ENCODE measurements at regions not wholly inside any gene's neighbourhood (a gene's known extent, or its start where the extent isn't known, plus 50 kb on each side); places are given as distances from the start of the nearest gene placed in this dataset.

DNA sequence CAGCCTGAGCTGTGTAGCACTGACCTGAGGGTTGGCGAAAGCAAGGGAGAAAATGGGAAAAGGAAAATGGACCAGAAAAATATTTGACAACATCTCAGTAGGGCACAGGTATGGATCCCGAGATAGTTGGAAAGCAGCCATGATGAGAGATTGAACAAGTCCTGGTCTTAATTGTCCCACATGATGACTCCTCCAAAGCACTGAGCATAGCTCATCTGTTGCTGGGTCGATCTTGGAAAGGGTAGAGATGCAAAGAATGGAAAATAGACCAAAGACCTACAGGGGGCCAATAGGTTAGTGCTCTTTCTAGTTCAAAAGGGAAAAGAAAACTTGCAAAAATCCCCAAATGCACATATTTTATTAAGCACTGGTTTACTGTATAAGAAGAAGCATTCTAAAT is 251.9 kb downstream of the SEC23A start:
- Histone ChIP-seq H3K27me3 (ENCODE audit: control insufficient read depth, insufficient read depth, low read length, poor library complexity, severe bottlenecking) (no peaks in the 10 kb centered on the region), H3K4me1 (ENCODE audit: control insufficient read depth, insufficient read depth, low read length) (no peaks in the 10 kb centered on the region), H3K27ac (ENCODE audit: insufficient read depth, low read depth, low read length, poor library complexity, severe bottlenecking) (no peak overlapping the region), H3K9me3 (ENCODE audit: control insufficient read depth, low read length) (no peaks in the 10 kb centered on the region), H3K4me3 (ENCODE audit: insufficient read depth, low read depth, low read length) (no peak overlapping the region), H3K36me3 (ENCODE audit: control insufficient read depth, insufficient read depth, low read length) (no peaks in the 10 kb centered on the region)
- WGBS, 2 experiments, result 94 to 100% methylated on average over 3 of the region's 3 CpGs

DNA sequence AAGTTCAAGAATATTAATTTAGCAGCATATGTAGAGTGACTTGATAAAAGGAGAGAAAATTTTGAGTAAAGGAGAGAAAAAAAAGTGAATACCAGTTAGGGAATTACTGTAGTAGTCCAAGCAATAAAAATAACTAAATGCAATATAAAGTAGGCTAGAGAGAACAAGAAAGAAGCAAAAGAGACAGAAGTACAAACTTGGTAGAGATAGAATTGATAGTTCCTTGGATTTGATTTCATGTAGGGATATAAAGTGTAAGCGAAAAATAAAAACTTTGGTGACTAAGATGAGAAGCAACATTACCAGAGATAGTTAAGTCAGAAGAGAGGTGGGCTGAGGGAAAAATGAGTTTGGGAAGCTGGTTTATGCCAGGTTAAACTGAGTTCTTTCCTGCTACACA is 252.4 kb downstream of the SEC23A start:
- Histone ChIP-seq H3K4me1 (ENCODE audit: control insufficient read depth, insufficient read depth, low read length) (no peaks in the 10 kb centered on the region), H3K9me3 (ENCODE audit: control insufficient read depth, low read length) (no peaks in the 10 kb centered on the region), H3K27me3 (ENCODE audit: control insufficient read depth, insufficient read depth, low read length, poor library complexity, severe bottlenecking) (no peaks in the 10 kb centered on the region), H3K36me3 (ENCODE audit: control insufficient read depth, insufficient read depth, low read length) (no peaks in the 10 kb centered on the region), H3K27ac (ENCODE audit: insufficient read depth, low read depth, low read length, poor library complexity, severe bottlenecking) (no peak overlapping the region), H3K4me3 (ENCODE audit: insufficient read depth, low read depth, low read length) (no peak overlapping the region)
- 92 to 100% methylated on average over 1 of the region's 1 CpG for WGBS, 2 experiments

DNA sequence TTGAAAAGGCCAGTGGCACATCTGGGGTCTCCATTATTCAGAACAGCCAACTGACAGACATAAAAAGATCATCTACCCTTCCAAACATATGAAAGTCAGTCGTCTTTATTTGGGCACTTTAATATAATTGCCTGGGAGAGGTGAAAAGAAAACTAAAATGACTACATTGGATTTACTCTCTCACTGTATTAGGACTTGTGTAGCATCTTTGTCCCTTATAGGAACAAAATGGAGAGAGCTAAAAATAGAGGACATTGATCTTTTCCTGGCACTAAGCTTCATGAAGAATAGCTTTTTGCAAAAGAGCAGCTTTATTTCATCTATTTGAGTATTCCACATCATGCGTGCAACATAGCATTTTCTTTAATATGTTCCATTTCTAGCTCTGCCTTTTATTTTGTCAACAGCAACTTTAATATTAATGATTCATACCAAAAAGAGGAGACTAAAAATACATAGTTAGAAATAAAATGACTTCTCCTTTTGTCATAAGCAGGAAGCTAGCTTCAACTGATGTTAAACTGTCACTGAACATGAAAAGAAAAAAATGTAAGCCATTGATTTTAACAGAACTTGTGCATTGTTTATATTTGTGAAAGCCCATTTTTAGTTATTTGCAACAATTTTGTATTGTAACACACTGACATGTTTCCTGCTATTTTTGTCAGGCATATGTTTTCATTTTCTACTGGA is 254.6 kb downstream of the SEC23A start:
- H3K9me3 ChIP-seq (ENCODE audit: control insufficient read depth, low read length), result no peaks in the 10 kb centered on the region
- no peaks in the 10 kb centered on the region for H3K4me1 ChIP-seq (ENCODE audit: control insufficient read depth, insufficient read depth, low read length)
- H3K27me3 ChIP-seq (ENCODE audit: control insufficient read depth, insufficient read depth, low read length, poor library complexity, severe bottlenecking), result no peaks in the 10 kb centered on the region
- no peak overlapping the region for H3K4me3 ChIP-seq (ENCODE audit: insufficient read depth, low read depth, low read length)
- no peaks in the 10 kb centered on the region for H3K36me3 ChIP-seq (ENCODE audit: control insufficient read depth, insufficient read depth, low read length)
- no peak overlapping the region for H3K27ac ChIP-seq (ENCODE audit: insufficient read depth, low read depth, low read length, poor library complexity, severe bottlenecking)
- WGBS, 2 experiments, result 79 to 91% methylated on average over 1 to 2 of the region's 2 CpGs

DNA sequence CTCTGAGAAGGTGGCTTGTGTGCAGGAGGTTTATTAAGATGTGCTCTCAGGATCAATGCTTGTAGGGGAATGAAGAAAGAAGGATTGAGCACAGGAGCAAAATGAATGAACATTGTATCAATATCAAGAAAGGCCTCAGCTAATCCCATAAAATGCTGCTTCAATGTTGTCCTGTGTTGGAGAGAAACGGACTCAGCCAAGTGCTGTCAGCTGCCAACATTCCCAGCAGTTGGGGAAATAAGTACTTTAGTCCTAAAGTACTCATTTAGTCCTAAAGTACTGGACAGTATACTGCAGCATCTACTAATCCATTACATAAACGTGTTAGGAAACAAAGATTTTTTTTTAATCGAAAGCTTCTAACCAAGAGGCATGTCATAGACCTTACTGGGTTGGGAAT is 255.9 kb downstream of the SEC23A start:
- Histone ChIP-seq H3K36me3 (ENCODE audit: control insufficient read depth, insufficient read depth, low read length) (no peaks in the 10 kb centered on the region), H3K4me3 (ENCODE audit: insufficient read depth, low read depth, low read length) (no peak overlapping the region), H3K9me3 (ENCODE audit: control insufficient read depth, low read length) (no peaks in the 10 kb centered on the region), H3K27ac (ENCODE audit: insufficient read depth, low read depth, low read length, poor library complexity, severe bottlenecking) (no peak overlapping the region), H3K4me1 (ENCODE audit: control insufficient read depth, insufficient read depth, low read length) (no peaks in the 10 kb centered on the region), H3K27me3 (ENCODE audit: control insufficient read depth, insufficient read depth, low read length, poor library complexity, severe bottlenecking) (no peaks in the 10 kb centered on the region)
- WGBS, 2 experiments, result 50 to 67% methylated on average over 2 to 3 of the region's 3 CpGs

DNA sequence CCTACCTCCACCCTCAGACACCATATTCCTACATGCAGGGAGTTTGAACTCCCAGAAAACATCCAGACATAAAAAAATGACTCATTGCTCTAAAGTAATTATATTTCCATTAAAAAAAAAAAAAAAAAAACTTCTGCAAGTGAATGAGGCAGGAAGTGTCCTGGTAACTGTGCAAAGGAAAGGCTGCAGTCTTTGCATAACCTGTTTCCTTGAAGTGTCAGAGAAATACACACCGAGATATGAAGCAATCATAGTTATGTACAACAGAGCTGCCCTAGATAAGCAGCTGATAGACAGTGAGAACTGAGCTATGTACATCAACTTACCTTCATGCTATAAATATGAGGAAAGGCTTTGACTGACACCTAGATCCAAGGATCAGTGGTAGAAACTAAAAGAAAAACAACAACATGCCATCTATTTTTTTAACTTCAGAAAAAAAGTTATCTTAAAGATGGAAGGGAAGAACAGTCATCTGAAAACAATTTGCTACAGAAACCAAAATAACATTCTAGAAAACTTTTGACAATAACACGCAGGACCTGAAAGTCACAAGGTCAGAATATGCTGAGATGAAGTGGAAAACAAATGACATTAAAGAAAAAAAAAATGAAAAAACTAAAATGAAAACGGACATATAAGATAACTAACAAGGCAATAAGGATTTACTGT is 263.2 kb downstream of the SEC23A start:
- Histone ChIP-seq H3K4me1 (ENCODE audit: control insufficient read depth, insufficient read depth, low read length) (no peaks in the 10 kb centered on the region), H3K9me3 (ENCODE audit: control insufficient read depth, low read length) (no peaks in the 10 kb centered on the region), H3K27me3 (ENCODE audit: control insufficient read depth, insufficient read depth, low read length, poor library complexity, severe bottlenecking) (no peaks in the 10 kb centered on the region), H3K36me3 (ENCODE audit: control insufficient read depth, insufficient read depth, low read length) (no peaks in the 10 kb centered on the region), H3K4me3 (ENCODE audit: insufficient read depth, low read depth, low read length) (no peak overlapping the region), H3K27ac (ENCODE audit: insufficient read depth, low read depth, low read length, poor library complexity, severe bottlenecking) (no peak overlapping the region)
- WGBS, 2 experiments, result 94 to 95% methylated on average over 1 to 3 of the region's 3 CpGs

DNA sequence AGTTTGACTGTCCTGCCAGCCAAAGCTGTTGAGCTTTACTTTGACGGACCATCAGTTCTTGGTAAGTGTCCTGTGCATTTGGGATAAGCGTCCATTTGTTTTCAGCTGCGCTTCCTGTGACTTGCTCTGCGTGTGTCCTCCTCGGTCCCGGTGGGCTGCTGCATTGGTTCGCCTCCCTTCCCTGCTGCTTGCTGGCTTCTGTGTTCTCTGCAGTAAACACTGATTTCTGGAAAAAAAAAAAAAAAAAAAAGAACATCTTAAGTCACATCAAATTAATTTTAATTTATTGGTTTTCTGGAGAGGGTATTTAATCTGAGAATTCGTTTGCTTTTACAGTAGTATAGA is 264.1 kb downstream of the SEC23A start:
- no peaks in the 10 kb centered on the region for H3K9me3 ChIP-seq (ENCODE audit: control insufficient read depth, low read length)
- 86 to 91% methylated on average over 7 to 8 of the region's 8 CpGs for WGBS, 2 experiments
- H3K27ac ChIP-seq (ENCODE audit: insufficient read depth, low read depth, low read length, poor library complexity, severe bottlenecking), result no peak overlapping the region
- no peaks in the 10 kb centered on the region for H3K27me3 ChIP-seq (ENCODE audit: control insufficient read depth, insufficient read depth, low read length, poor library complexity, severe bottlenecking)
- H3K4me3 ChIP-seq (ENCODE audit: insufficient read depth, low read depth, low read length), result no peak overlapping the region
- no peaks in the 10 kb centered on the region for H3K4me1 ChIP-seq (ENCODE audit: control insufficient read depth, insufficient read depth, low read length)
- no peaks in the 10 kb centered on the region for H3K36me3 ChIP-seq (ENCODE audit: control insufficient read depth, insufficient read depth, low read length)

DNA sequence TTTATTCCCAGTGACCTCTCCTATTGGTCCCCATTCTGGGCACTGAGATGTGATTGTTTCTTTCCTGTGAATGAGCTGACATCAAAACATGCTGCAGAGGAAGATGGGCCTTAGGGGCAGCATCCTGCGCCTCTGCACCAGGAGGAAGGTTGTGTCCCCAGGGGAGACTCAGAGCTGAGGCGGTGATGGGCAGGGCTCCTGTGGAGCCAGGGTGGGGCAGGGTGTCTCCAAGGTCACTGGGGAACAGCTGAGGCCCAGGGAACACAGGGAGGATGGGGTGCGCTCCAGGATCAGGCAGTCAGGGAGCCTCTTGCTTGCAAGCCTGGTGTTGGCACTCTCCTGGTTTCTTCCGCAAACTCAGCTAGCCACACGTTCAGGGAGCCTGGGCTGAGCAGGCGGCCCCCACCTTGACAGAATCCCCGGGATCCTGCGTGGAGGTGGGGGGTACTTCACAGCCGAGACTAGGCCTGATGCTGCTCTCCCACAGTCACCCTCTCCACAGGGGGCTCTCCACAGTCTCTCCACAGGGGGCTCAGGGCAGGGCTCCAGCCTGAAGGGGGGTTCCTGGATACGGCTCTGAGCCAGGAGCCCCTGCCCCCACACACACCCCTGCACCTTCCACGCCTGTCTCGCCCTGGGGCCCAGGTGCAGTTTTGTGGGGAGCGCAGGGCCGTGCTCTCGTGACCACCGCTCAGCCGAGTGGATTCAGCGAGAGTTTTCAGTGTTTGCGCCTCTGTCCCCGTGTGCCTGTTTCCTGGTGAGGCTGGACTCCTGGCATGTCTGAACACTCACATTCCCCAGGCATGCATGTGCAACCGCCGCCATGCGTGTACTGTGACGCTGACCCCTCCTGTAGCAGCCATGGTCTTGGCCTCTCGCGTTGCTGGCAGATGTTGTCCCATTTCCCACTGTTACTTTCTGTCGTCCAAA is 264.7 kb downstream of the SEC23A start:
- H3K27ac ChIP-seq (ENCODE audit: insufficient read depth, low read depth, low read length, poor library complexity, severe bottlenecking), result no peak overlapping the region
- H3K27me3 ChIP-seq (ENCODE audit: control insufficient read depth, insufficient read depth, low read length, poor library complexity, severe bottlenecking), result no peaks in the 10 kb centered on the region
- H3K4me1 ChIP-seq (ENCODE audit: control insufficient read depth, insufficient read depth, low read length), result no peaks in the 10 kb centered on the region
- 88 to 90% methylated on average over 27 of the region's 27 CpGs for WGBS, 2 experiments
- no peak overlapping the region for H3K4me3 ChIP-seq (ENCODE audit: insufficient read depth, low read depth, low read length)
- no peaks in the 10 kb centered on the region for H3K36me3 ChIP-seq (ENCODE audit: control insufficient read depth, insufficient read depth, low read length)
- H3K9me3 ChIP-seq (ENCODE audit: control insufficient read depth, low read length), result no peaks in the 10 kb centered on the region

DNA sequence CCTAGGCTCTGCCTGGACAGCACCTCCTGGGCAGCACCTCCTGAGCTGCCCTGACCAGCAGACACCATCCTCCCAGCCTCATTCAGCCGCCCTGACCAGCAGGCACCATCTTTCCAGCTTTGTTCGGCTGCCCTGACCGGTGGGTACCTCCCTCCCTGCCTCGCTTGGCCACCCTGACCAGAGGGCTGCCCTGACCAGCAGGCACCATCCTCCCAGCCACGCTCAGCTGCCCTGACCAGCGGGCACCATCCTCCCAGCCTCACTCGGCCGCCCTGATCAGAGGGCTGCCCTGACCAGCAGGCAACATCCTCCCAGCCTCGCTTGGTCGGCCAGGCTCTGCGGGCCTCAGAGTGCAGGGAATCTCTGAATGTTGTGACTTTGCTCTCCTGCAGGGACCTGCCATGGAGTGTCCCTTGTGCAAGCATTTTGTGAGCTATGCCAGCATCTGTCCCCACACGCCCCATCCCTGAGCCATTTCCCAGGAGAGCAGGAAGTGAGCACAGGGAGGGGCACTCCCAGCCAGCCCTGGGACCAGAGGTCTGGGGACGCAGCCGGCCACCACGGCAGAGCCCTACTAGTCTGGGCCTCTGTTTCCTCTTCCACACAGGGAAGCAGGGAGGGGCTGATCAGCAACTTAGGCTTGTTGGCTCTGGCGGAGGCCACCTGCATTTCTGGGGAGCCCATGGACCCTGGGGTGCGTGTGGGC is 265.5 kb downstream of the SEC23A start:
- Histone ChIP-seq H3K4me1 (ENCODE audit: control insufficient read depth, insufficient read depth, low read length) (no peaks in the 10 kb centered on the region), H3K27me3 (ENCODE audit: control insufficient read depth, insufficient read depth, low read length, poor library complexity, severe bottlenecking) (no peaks in the 10 kb centered on the region), H3K9me3 (ENCODE audit: control insufficient read depth, low read length) (no peaks in the 10 kb centered on the region), H3K36me3 (ENCODE audit: control insufficient read depth, insufficient read depth, low read length) (no peaks in the 10 kb centered on the region), H3K4me3 (ENCODE audit: insufficient read depth, low read depth, low read length) (no peak overlapping the region), H3K27ac (ENCODE audit: insufficient read depth, low read depth, low read length, poor library complexity, severe bottlenecking) (no peak overlapping the region)
- WGBS, 2 experiments, result 91 to 93% methylated on average over 17 of the region's 17 CpGs

DNA sequence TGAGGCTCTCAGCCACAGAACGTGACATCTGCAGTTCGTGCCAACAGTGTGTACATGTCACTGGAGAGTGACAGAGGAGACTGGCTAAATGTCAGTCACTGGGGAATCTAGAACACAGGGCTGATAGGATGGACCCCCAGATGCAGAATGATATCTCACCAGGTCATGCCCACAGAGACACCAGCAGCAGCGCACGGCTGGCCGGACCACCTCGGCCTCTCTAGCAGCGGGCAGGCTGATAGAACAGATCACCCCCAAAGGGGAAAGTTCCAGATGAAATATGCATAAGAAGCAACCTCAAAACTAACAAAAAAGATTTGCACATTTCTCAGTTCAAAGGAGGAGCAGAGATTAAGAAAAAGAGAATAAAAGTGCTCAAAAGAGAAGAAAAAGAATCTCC is 266.5 kb downstream of the SEC23A start:
- H3K27me3 ChIP-seq (ENCODE audit: control insufficient read depth, insufficient read depth, low read length, poor library complexity, severe bottlenecking), result no peaks in the 10 kb centered on the region
- no peaks in the 10 kb centered on the region for H3K36me3 ChIP-seq (ENCODE audit: control insufficient read depth, insufficient read depth, low read length)
- H3K27ac ChIP-seq (ENCODE audit: insufficient read depth, low read depth, low read length, poor library complexity, severe bottlenecking), result no peak overlapping the region
- no peaks in the 10 kb centered on the region for H3K4me1 ChIP-seq (ENCODE audit: control insufficient read depth, insufficient read depth, low read length)
- H3K4me3 ChIP-seq (ENCODE audit: insufficient read depth, low read depth, low read length), result no peak overlapping the region
- no peaks in the 10 kb centered on the region for H3K9me3 ChIP-seq (ENCODE audit: control insufficient read depth, low read length)
- 98 to 99% methylated on average over 7 of the region's 7 CpGs for WGBS, 2 experiments

DNA sequence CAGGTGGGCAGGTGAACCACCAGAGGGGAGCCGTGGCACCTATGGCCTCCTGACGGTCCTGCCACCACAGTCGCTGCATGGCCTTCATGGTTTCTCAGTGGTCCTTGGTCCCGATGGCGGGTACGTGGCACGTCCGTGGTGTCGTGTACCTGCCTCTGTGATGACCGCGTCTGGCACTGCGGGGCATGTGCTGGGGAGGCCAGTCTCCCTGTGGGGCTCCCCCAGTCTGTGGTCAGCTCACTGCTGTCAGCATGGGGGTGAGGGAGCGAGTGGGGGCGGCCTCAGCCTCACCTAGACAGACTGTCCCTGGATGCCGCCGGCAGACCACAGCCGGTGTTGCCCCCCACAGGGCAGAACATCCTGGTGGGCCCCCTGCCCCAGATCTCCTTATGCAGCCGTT is 267.2 kb downstream of the SEC23A start:
- no peaks in the 10 kb centered on the region for H3K27me3 ChIP-seq (ENCODE audit: control insufficient read depth, insufficient read depth, low read length, poor library complexity, severe bottlenecking)
- 95 to 97% methylated on average over 18 of the region's 18 CpGs for WGBS, 2 experiments
- no peak overlapping the region for H3K4me3 ChIP-seq (ENCODE audit: insufficient read depth, low read depth, low read length)
- H3K36me3 ChIP-seq (ENCODE audit: control insufficient read depth, insufficient read depth, low read length), result no peaks in the 10 kb centered on the region
- no peak overlapping the region for H3K27ac ChIP-seq (ENCODE audit: insufficient read depth, low read depth, low read length, poor library complexity, severe bottlenecking)
- no peaks in the 10 kb centered on the region for H3K4me1 ChIP-seq (ENCODE audit: control insufficient read depth, insufficient read depth, low read length)
- H3K9me3 ChIP-seq (ENCODE audit: control insufficient read depth, low read length), result no peaks in the 10 kb centered on the region
